GM21390 (cell line): ENCODE measurements at regions not wholly inside any gene's neighbourhood (a gene's known extent, or its start where the extent isn't known, plus 50 kb on each side); places are given as distances from the start of the nearest gene placed in this dataset.
"Not testable (repeated sequence)": the region's sequence is repeated elsewhere in the genome, so short reads cannot be mapped to it uniquely, and the experiment has no call there.

Experiments
- ATAC-seq: cut with Tn5 transposase; IDR thresholded peaks from one replicate; pipeline ENCODE4 v1.9.1; 2021; ENCODE audit not compliant: unreplicated experiment

DNA sequence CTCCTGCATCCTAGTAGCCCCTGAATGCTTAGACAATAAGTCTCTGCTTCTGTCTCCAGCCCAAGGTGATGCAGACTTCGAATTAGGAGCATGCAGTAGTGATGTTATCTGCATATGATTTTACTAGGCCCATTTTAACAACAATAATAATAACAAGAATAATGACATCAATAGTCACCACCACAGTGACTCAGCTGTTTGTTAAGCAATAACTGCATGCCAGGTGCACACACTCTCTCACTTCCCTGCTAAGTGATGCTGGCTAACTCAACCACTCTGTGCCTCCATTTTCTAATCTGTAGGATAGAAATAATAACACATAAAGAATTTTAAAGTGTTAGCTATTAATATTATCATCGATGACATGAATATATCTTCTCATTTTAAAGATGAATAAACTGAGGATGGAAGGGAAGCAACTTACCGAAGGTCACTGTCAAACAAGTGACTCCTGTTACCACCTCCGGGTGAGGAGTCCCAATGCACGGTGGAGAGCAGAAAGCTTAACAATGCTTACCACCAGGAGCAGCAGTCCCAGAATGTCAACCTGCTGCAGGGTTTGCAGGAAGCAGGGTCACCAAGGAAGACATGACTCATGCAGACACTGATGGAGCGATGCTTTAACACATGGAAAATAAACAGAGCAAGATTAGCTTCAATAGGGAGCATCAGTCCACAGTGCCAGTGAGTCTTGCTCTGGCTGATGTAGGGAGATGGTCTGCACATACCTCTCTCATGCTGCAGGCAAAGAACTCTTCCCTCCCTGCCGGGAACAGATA, 290.2 kb downstream of the SPATA17 start:
- no peak for ATAC-seq

DNA sequence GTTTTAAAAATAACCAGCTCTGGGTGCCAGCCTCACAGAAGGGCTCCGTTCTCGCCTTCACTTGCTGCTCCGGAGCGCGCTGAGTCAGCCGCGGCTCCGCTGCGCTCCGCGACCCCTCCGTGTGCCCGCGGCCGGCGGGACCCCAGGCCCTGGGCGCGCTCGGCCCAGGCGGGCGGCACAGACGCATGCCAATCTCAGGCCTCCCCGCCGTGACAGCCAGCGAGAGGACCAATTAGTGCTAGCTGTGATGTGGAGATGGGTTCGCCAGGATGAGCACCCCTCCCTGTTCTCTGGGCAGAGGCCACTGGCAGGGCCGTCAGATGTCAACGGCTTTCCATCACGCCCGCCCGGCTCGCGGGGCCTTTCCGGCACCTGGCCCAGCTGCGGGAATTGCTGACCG, 293.8 kb downstream of the SPATA17 start:
- ATAC-seq = no peak

DNA sequence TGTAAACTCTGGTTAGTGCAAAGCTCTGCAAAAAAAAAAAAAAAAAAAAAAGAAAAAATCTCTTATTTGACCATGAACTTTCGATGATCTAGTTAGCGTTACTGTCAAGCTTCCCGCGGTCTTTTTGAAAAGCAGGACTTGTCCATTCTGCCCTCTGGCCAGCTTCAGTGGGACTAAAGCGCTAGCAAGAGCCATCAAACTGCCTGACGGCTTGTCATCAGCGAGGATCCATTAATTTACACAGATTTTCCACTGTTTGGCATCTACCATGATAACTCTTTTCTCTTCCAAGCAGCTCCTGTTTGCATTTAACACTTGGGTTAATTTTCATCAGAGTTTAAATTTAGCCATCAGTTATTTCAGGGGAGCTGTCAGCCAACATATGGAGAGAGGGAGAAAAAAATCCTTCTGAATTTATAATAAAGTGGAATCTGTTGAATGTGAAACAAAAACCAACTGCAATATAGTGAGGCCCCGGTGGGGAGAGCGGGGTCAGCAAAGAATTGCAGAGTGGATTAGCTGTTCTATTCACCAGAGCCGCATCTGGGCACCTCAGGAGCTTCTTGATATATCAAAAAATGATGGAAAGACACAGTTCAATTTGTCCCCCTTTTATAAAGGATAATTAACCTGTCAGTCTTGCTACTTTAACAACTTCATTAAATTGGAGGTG, 298.2 kb downstream of the SPATA17 start:
- ATAC-seq = no peak

DNA sequence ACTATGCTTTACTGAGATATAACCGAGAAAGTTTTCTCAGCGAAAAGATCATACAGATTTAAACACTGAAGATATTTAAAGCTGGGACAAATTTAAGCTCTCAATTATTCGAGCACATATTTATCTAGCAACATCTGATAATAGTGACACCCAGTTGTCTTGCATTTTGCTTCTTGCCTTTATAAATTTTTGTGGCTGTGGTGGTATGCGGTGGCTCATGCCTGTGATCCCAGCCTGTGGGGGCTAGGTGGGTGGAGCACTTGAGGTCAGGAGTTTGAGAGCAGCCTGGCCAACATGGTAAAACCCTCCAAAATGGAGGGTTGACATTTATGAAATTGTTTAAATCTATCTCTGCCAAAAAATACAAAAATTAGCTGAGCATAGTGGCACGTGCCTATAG, 312.2 kb downstream of the SPATA17 start:
- no peak for ATAC-seq

DNA sequence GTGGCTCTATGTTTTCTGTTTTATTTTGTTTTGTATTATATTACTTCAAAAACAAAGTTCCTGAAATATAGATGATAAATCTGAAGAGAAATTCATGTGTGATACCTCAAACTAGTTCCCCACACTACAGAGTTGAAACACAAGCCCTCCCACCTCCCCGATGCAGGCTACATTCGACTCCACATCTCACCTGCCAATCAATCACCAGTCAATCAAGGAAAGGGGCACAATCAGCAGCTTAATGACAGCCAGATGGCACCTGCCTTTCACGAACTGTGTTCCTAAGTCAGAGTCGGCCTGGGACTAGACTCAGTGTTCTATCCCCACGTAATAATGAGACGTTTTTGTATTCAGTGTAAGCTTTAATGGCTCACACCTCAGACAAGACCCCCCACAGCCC, 313.4 kb downstream of the SPATA17 start:
- no peak for ATAC-seq

DNA sequence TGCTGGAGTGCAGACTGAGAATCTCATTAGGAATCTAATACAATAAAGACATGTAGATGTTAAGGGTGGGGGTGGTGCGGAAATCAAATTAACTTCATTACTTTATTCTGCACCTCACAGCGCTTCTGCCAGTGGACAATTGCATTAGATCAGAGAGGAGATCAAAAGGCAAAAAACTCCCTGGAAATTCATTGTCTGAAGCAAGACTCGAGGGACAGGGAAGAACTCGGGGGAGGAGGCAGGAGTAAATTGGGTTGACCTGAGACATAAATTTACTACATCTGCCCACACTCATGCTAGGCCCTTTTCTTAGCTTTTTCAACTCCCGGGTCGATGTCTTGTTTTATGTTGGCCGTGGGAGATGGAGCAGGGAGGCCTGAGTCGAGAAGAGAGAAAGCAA, 315.4 kb downstream of the SPATA17 start:
- no peak for ATAC-seq

DNA sequence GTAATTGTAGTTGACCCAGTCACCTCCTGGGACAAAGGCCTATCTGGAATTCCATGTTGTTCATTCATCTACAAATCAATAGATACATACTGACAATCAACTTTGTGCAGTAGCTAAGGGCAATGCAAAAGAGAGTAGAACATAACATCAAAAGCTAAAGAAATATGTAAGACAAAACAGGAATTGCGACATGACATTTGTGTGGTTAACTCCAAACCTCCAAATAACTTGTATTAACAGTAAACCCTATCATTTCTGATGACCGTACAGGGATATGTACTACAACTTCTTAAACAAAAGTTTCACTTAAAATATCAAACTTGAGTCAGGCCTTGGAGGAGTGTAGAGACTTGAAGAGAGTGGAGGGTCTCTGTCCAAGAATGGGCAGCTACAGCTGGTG, 317.6 kb downstream of the SPATA17 start:
- ATAC-seq = no peak

DNA sequence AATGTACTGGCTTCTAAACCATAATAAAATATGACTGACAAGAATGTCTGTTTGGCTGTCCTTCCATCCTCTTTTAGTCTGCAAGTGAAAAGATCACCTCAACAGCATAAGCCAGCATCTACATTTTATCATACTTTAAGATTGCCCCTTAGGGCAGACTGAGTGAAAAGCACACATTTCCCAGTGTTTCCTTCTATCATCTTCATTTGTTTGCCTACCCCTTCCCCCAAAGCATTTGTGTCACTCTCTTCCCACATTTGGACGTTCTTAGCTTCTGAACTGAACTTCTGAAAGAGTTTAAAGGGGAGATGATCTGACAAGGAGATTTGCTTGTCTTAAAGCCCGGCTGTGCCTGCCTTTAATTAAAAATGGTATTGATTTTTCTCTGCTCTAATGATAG, 322.2 kb downstream of the SPATA17 start:
- no peak for ATAC-seq

DNA sequence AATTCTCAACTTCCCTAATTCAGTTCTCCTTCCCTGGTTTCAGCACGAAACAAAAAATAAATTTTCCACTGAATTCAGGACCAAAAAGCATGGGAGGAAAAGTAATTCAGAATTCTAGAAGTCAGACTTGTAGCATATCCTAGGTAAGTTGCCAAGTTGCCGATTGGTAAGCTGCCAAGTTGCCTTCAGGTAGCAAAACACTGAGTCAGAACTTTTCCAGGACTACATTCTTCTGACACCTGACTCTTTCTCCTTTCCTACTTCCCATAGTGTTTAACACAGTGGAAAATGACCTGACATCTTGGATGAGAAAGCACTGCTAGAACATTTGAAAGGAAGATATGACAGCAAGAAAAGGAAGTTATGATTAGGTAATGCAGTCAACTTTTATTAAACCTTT, 322.8 kb downstream of the SPATA17 start:
- no peak for ATAC-seq

DNA sequence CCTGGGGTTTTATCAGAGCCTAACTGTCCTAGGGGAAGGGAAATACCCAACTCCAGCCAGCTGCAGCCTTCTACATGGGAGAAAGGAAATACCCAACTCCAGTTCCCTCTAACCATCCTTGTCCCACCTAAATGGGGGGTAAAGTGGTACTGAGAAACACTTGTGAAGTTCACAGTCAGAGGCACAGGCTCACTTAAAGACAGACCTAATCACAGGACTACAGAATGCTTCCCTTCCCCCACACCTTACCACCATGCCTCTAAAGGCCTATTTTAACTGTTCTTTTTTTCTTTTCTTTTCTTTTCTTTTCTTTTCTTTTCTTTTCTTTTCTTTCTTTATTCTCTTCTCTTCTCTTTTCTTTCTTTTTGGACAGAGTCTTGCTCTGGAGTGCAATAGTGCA, 324.6 kb downstream of the SPATA17 start:
- no peak for ATAC-seq

DNA sequence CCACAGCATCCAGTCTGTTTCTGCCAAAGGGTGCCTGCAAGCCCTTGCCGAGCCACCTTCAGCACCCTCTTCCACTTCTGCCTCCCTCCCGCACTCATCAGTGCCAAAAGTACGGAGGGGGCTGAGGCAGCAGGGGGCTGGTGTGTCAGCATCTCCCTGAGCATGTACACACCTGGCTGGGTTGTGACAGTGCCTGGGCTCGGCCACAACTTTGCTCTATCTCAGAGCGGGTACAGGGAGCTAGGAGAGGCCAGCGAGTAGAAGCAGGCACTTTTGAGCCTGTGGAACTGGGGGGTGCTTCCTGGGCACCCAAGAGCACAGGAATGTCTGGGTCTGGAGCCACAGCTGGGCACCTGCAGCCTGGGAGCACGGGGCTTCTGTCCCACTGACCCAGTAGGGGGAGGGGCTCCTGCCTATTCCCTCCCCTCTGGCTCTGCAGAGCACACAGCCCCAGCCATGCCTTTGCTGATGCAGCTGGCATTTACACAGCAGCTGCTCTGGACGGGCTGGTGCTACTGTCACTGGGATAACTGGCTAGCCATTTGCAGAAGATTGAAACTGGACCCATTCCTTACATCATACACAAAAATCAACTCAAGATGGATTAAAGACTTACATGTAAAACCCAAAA, 319.8 kb upstream of the RRP15 start:
- no peak for ATAC-seq

DNA sequence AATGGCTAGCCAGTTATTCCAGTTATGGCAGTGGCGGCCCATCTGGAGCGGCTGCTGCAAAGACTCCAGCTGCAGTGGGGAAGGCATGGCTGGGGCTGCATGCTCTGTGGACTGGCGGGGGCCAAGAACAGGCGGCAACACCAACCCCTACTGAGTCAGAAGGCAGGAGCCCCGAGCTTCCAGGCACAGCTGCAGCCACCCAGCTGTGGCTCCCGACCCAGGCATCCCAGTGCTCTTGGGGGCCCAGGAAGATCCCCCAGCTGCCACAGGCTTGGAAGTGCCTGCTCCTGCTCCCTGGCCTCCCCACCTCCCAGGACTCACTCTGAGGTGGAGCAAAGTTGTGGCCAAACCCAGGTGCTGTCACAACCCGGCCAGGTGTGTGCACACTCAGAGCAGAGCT, 317.0 kb upstream of the RRP15 start:
- ATAC-seq = no peak

DNA sequence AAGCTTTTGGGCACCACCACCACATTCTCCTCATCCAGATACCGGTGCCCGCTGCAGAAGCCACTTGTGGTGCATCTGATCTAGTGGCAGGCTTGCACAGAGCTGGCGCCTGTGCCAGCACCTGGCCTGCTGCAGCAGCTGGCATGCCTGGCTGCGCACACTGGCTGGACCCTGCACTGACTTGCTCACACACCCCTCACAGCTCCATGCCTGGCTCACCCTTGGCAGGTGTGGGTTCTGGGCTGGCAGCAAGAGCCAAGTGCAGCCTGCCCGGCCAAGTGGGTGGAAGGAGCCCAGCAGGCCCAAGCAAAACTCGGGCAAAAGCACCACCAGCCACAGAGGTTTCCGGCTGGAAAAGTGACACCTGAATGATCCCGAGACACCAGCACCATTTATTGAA, 315.7 kb upstream of the RRP15 start:
- ATAC-seq = no peak

DNA sequence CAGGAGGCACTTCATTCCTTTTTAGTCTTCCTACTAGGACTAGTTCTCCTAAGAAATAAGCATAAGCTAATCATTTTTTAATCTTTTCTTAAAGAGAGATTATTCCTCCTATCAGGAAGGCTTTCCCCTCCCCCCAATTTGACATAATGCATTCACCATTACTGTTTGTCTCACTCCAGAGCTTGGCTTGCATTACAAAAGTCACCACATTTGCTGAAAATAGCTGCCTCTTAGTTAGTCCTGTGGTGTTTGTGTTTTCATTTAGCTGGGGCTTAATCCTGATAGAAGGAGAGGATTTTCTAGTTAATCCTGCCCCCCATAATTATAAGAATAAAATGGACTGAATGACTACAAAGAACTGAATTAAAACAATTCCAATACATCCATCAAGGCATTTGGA, 307.1 kb upstream of the RRP15 start:
- no peak for ATAC-seq

DNA sequence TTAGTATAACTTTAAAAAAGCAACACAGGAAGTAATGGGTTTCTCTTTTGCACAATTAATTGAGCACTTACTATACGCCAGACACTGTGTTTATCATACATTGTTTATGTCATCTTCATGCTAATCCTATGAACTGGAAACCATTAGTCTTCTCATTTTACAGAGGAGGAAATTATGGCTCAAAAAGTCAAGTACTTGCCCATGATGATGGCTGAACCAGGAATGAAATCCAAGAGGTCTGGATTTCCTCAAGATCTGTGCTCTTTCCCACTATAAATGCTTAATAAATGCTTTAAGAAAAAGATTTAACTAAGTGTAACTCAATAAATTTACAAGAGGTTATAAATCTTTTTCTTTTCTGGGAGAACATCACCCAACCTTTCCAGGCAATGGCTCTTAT, 303.7 kb upstream of the RRP15 start:
- no peak for ATAC-seq

DNA sequence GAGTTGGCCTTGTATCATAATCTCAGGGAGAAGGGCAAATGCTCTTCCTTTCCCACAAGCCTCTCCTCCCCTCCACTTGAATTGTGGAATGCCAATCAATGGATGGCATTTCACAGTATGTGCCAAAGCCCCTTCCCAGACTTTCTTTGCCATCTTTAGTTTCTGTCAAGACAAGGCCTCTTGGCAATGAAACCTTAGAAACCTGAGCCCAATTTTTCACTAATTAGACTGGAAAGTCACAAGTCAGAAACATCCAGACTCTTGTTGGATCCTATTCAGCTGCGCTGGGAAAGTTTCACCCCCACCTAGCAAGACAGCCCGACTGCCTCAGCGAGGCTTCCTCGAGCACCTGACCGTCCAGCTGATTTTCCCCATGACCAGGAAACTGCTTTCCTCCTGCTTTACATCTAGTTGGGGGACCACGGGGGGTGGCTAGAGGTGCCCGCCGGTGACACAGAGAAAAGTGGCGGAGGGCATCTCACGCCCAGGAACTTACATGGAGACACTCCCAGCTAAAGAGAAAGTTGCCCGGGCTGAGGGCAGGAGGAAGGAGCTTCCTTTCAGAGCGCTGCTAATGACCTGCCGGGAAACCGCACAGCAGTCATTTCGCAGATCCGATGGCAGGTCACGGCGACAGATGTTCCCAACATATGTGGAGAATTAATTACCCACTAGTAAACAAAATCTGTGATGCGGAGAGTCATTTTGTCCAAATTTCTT, 302.6 kb upstream of the RRP15 start:
- no peak for ATAC-seq

DNA sequence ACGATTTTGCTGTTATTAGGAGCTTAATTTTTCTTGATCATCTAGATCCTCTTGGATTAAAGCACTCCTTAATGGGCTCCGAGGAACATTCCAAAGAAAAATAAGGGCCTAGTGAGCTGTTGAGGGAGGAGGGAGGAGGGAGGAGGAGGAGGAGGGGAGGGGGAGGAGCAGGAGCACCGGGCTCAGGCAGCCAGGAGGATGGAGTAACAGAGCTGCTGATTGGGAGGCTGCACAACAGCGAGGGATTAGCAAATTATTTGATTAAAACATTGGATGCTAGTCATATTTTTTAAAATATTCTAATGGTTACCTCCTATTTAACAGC, 302.1 kb upstream of the RRP15 start:
- no peak for ATAC-seq

DNA sequence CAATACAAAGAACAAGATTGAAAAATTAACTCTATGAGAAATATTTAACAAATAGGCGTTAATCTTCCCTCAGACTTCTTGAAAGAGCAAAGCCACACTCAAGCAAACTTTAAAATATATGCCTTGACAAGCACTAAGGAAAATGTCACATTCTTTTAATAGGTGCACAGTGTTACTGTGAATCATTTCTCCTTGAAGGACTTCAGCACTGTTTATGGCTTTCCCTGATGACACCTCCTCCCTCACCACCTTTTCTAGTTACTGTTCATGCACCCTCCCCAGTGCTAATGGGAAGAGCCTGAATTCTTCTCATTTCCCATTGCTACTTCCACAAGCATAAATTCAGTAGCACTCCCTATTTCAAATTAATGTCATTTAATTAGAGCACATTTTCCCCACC, 299.5 kb upstream of the RRP15 start:
- ATAC-seq = no peak

DNA sequence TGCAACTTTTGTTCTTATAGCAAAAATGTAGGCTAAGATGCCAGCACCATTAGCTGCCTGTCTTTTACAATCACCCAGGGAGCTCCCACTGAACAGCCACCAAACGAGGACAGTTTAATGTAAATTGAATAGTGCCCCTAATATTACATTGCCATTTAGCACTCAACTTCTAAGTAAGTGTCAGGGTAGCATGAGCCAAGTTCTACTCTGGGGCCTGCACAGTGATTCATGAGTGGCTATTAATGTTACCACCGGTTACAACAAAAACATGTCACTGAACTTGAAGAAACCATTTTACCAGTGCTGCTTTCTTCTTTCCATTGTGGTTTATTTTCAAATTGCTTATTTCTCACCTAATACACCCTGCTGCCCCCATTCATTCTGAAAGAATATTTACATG, 295.6 kb upstream of the RRP15 start:
- no peak for ATAC-seq

DNA sequence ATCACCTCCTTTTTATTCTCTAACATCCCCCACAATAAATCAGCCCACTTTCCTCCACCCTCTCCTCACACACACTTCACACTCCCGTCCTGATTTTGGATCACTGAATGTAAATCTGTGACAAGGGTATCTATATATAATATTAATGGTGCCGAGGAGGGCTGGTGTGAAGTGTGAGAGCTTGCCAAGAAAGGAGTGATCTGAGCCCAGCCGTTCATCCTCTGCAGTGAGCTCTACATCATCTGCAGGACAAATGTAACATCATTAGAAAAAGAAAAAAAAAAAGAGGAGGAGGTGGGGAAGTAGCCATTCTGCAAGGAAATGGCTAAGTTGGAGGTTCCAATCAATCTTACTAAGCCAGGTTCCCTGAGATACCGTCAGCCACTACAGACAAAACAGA, 291.7 kb upstream of the RRP15 start:
- no peak for ATAC-seq

DNA sequence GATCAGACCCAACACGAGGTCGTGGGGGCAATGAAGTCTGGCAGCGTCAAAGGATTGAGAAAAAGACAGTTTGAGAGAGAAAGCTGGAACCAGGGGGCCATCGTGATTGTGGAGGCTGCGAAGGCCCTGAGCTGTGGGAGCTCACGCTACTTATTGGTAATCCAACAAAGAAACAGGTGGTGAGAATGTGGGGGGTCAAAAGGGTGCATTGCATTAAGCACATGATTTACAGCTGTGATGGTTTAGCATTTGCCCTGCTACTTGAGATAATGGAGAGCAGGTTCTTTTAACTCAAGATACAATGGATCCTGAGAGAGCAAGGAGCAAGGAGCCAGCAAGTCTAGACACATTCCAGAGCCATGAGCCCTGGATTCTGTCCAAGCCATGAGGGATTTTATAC, 276.8 kb upstream of the RRP15 start:
- not testable (repeated sequence) for ATAC-seq

DNA sequence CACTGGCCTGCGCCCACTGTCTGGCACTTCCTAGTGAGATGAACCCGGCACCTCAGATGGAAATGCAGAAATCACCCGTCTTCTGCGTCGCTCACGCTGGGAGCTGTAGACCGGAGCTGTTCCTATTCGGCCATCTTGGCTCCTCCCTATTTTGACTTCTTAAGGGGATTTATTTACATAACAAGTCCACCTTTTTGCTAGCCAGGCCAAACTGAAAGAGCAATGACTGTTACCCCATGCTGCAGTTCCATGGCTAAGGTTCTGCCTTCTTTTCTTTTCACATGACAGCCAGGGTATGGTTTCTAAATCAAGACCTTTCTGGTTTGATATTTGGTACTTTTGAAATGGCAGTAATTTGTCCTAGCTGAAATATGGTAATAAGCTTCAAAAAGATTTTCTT, 270.0 kb upstream of the RRP15 start:
- ATAC-seq = not testable (repeated sequence)
